HEK293T (cell line): ENCODE measurements at regions not wholly inside any gene's neighbourhood (a gene's known extent, or its start where the extent isn't known, plus 50 kb on each side); places are given as distances from the start of the nearest gene placed in this dataset.

Experiments
- ARNT ChIP-seq: fragments of 450-650 bp; IDR thresholded peaks from 2 replicates; pipeline ENCODE4 v1.6.1; 2017; ENCODE audit warnings: mild to moderate bottlenecking
- BHLHE40 ChIP-seq: fragments of 450-650 bp; IDR thresholded peaks from 2 replicates; pipeline ENCODE4 v1.6.1; 2016; ENCODE audit warnings: mild to moderate bottlenecking, moderate library complexity, borderline replicate concordance
- CTBP1 ChIP-seq: fragments of 450-650 bp; IDR thresholded peaks from 2 replicates; pipeline ENCODE4 v1.6.1; 2016; ENCODE audit warnings: borderline replicate concordance
- ELF4 ChIP-seq: fragments of 450-650 bp; IDR thresholded peaks from 2 replicates; pipeline ENCODE4 v1.6.1; 2017; ENCODE audit warnings: antibody characterized with exemption
- FOXK2 ChIP-seq: fragments of 450-650 bp; IDR thresholded peaks from 2 replicates; pipeline ENCODE4 v1.6.1; 2016; ENCODE audit warnings: mild to moderate bottlenecking
- FOXM1 ChIP-seq: fragments of 450-650 bp; IDR thresholded peaks from 2 replicates; pipeline ENCODE4 v1.6.1; 2017; ENCODE audit warnings: mild to moderate bottlenecking, borderline replicate concordance
- HDGF ChIP-seq: fragments of 450-650 bp; IDR thresholded peaks from 2 replicates; pipeline ENCODE4 v1.6.1; 2017; ENCODE audit warnings: antibody characterized with exemption, borderline replicate concordance
- LEF1 ChIP-seq: fragments of 450-650 bp; IDR thresholded peaks from 2 replicates; pipeline ENCODE4 v1.6.1; 2017; ENCODE audit warnings: mild to moderate bottlenecking, borderline replicate concordance
- NFRKB ChIP-seq: fragments of 450-650 bp; IDR thresholded peaks from 2 replicates; pipeline ENCODE4 v1.6.1; 2016; ENCODE audit warnings: mild to moderate bottlenecking, moderate library complexity
- PKNOX1 ChIP-seq: fragments of 450-650 bp; IDR thresholded peaks from 2 replicates; pipeline ENCODE4 v1.6.1; 2016
- SP1 ChIP-seq: fragments of 450-650 bp; IDR thresholded peaks from 2 replicates; pipeline ENCODE4 v1.6.1; 2017
- SUZ12 ChIP-seq: fragments of 450-650 bp; IDR thresholded peaks from 2 replicates; pipeline ENCODE4 v1.6.1; 2016; ENCODE audit warnings: mild to moderate bottlenecking
- TARDBP ChIP-seq: fragments of 450-650 bp; IDR thresholded peaks from 2 replicates; pipeline ENCODE4 v1.6.1; 2016

- TF ChIP-seq SP1 = no peak
- TF ChIP-seq FOXK2 = no peak
- no peak for TF ChIP-seq FOXM1
- TF ChIP-seq PKNOX1 = no peak
- no peak for TF ChIP-seq NFRKB
- no peak for TF ChIP-seq BHLHE40
- no peak for TF ChIP-seq ELF4
- TF ChIP-seq CTBP1 = no peak
- no peak for TF ChIP-seq LEF1
- TF ChIP-seq ARNT = no peak
- TF ChIP-seq SUZ12 = no peak
- TF ChIP-seq TARDBP = no peak
- TF ChIP-seq HDGF = no peak
Observed at GRCh38 chr6:12545619-12546409, 170.8 kb upstream of the PHACTR1 start.
